Fibroblast of mammary gland (primary cell): ENCODE measurements at regions not wholly inside any gene's neighbourhood (a gene's known extent, or its start where the extent isn't known, plus 50 kb on each side); places are given as distances from the start of the nearest gene placed in this dataset.

Experiments used
- DNase-seq: peaks from one replicate; pipeline ENCODE4 v3.0.0-alpha.2; 2010; ENCODE audit warnings: low read depth
- H3K4me3 ChIP-seq: 2 replicates; pipeline ENCODE4 v1.5.1; 2011; ENCODE audit warnings: low read depth, mild to moderate bottlenecking, low read length, moderate library complexity; ENCODE audit not compliant: control insufficient read depth
- TF ChIP-seq, protein P1 (sequence below): conservative IDR thresholded peaks from 2 replicates; pipeline ENCODE4 v1.5.1; 2011; ENCODE audit warnings: low read depth, low read length, inconsistent platforms; ENCODE audit not compliant: control insufficient read depth, insufficient read depth

DNA sequence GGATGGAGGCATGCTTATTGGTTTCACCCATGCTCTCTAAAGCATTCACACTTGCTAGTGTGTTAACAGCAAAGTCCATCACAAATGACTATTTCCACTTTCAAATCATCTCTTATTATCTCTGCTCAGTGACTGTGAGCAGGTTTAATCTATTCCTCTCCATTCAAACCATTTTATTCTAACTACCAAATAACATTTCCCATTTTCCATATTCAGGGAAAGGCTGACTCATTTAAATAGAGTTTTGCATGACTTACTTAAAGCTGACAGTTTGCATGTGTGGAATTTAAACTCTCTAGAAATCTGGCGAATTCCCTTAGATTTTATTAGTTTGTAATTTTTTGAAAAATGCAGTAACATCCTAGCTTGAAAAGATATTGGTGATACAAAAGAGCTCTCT is 615.7 kb upstream of the LRRC4C start:
- TF ChIP-seq, protein P1, sequence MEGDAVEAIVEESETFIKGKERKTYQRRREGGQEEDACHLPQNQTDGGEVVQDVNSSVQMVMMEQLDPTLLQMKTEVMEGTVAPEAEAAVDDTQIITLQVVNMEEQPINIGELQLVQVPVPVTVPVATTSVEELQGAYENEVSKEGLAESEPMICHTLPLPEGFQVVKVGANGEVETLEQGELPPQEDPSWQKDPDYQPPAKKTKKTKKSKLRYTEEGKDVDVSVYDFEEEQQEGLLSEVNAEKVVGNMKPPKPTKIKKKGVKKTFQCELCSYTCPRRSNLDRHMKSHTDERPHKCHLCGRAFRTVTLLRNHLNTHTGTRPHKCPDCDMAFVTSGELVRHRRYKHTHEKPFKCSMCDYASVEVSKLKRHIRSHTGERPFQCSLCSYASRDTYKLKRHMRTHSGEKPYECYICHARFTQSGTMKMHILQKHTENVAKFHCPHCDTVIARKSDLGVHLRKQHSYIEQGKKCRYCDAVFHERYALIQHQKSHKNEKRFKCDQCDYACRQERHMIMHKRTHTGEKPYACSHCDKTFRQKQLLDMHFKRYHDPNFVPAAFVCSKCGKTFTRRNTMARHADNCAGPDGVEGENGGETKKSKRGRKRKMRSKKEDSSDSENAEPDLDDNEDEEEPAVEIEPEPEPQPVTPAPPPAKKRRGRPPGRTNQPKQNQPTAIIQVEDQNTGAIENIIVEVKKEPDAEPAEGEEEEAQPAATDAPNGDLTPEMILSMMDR = no peak
- no peak overlapping the region for H3K4me3 ChIP-seq
- no peak for DNase-seq

DNA sequence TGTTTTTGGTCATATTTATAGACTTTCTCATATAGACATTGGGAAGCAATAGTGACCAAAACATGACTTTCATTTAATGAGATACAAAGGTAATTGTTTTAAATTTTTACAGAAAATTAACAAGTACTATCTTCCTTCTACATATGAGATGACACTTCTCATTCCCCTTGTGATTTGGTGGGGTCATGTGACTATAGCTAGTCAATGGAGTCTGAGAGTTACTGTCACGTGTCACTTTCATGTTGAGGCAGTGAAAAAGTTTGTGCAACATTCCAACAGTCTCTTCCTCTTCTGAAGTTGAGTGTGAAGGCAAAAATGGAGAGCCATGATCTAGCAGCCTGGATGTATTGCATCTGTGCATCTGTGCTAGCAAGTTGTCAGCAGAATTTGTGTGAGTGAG is 618.3 kb upstream of the LRRC4C start:
- TF ChIP-seq, protein P1 = no peak
- DNase-seq = no peak
- no peak overlapping the region for H3K4me3 ChIP-seq

DNA sequence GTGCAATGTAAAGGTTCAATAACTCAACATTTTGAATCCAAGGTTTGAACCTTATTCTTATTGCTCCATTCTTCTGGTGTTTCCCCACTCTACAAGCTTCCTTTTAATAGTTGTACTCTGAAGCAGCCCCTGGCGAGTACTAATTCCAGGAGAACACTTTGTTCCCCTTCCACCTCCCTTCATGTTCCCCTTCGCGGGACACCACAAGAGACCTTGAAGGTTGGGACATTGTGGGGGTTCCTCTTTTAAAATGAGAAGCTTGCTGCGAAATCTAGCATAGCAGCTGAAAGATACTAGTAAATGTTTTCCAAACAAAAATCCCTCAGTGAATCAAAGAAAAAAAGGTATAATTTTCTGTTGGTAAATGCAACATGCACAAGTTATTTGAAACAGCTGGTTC is 626.3 kb upstream of the LRRC4C start:
- no peak overlapping the region for H3K4me3 ChIP-seq
- TF ChIP-seq, protein P1 = no peak

DNA sequence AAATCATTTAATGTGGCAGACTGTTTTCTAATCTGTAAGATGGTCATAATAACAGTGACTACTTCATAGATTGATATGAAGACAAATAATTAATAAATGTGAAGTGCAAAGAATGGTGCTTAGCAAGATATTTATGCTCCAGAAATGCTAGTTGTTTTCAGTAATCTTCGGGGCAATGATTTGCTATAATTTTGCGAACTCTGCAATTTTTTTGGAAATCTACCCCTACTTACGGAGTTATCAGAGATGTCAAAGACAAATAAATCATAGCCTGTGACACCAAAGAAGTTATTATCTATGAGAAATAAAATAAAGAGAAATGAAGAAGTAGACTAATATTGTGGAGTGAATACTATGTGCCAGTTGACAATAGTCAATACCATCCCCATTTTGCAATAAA is 634.1 kb upstream of the LRRC4C start:
- DNase-seq = no peak
- no peak overlapping the region for H3K4me3 ChIP-seq
- TF ChIP-seq, protein P1 = no peak

More for the DNA sequence above, 626.3 kb upstream of the LRRC4C start:
- DNase-seq = no peak

DNA sequence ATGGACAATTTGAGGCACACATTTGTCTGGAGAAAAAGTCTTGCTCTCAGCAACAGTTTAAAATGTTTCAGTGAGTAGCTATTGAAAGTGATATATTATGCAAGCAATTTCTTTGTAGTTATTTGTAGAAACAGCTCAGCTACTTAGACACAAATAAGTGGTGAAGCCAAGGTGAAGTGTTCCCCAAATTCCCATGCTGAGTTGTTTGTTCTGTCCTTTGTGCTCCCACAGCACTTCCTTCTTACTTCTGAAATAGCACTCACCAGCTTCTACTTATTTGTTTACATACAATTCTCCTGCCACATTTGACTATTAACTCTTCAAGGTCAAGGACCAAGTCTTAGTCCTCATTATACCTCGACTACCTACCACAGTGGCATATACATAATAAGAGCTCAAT is 638.6 kb upstream of the LRRC4C start:
- TF ChIP-seq, protein P1 = no peak
- DNase-seq = no peak
- H3K4me3 ChIP-seq = no peak overlapping the region

DNA sequence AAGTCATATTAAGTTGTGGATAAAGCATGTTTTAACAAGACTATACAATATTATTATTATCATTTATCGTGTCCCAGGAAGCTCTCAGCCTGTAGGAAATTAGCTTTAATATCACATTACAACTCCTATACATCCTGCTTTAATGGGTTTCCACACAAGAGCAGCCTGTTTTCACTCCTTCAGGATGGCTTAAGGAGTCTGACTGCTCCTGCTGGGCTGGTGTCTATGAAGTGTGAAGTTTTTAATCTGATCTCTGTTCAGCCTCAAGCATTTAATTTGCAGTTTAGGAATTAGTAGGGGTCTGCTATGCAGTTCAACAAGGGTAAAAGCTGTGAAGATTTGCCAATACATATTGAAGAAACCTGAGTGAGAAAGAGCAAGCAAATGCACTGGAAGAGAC is 653.4 kb upstream of the LRRC4C start:
- H3K4me3 ChIP-seq = no peak overlapping the region
- TF ChIP-seq, protein P1 = no peak

DNA sequence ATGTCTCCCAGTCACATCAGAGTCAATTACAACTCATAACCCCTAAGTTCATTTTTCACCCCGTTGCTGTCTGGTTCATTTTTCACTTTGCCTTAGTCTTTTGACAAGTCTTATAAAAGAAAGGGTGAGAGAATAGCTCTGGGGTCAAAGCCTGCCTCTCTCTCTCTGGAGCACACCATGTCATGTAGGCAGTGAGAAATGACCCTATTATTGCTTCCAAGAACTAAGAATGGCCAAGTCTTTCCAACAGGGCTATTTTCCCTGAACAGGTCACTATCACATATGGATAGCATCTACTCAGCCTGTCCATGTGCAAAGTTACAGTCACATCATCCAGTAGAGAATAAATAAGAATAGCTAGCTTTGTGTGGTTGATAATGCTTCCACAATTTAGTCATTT is 655.5 kb upstream of the LRRC4C start:
- no peak overlapping the region for H3K4me3 ChIP-seq
- TF ChIP-seq, protein P1 = no peak
- DNase-seq = no peak

More for the DNA sequence above, 653.4 kb upstream of the LRRC4C start:
- no peak for DNase-seq
